SIG-M5 treated with dmso at 0.1 percent for 504 hours (cell line): ENCODE measurements at regions not wholly inside any gene's neighbourhood (a gene's known extent, or its start where the extent isn't known, plus 50 kb on each side); places are given as distances from the start of the nearest gene placed in this dataset.
"Not testable (repeated sequence)": the region's sequence is repeated elsewhere in the genome, so short reads cannot be mapped to it uniquely, and the experiment has no call there.

Experiments used
- DNase-seq: peaks from one replicate; lab custom pipeline; 2025; ENCODE audit not compliant: unreplicated experiment; lab: John Stamatoyannopoulos, UW

DNA sequence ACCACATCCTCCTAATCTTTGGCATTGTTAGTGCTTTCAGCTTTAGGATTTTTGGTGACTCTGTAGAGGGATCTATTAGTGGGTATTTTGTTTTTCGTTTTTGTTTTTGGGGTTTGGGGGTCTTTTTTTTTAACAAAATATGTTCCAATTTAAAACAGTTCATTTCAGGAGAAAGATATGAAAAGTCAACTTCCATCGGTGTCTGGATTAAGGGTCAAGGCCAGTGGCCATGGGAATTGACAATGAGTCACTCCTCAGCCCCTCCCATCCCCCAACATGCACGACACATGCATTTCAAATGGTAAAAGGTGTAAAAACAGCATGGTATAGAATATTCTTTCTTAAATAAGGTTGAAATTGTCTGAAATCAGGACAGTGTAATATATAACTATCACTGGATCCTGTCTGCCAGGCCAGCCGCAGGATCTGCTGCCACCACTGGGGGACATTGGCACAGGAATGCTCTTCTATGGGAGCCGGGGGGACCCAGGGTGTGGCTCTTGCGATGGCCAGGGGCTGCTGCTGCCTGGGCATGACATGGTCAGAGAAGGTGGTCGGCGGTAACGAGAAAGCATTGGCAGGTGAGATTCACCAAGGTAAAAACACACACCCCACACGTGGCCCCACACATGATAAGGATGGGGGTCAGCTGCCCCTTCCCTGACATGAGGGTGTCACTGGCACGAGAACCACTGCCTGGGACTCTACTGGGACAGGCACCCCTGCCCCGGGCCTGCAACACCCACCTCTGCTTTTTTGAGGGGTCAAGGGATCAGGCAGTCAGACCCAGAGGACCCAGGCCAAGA, 126.2 kb upstream of the KCTD7 start:
- no peak for DNase-seq

DNA sequence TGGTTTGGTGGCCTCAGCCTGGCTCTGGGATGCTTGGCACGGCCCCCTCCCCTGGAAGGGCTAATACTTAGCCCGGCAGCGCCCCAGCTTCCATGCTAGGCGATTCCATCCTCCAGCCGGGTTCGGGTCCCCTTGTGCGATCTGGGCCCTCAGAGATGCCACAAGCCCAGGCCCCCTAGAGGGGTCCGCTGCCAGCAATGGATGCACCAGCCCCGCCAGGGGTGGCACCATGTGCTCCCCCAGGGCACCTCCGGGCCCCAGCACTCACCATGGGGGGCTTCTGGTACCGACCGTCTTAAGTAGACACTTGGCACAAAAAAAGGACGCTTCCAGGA, 125.7 kb upstream of the KCTD7 start:
- no peak for DNase-seq

DNA sequence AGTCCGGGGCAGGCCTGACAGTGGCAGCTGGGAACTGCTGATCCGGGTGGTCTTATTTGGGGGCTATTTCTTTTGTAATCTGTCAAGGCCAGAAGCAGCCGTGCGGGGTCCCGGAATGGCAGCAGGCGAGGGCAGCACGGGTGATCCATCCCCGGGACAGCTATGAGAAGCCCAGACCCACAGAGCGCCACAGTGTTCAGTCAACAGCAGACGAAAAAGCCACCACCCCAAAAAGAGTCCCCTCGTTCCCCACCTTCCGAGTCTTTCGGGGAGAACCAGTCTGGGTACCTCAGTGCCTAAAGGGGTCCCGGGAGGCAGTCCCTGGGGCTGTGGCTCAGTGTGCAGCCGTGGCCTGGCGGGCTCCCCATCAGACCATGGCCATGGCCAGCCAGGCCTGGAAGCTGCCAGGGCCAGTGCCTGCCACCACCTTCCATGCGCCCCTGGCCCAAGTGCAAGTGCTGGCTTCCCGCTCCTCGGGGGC, 125.1 kb upstream of the KCTD7 start:
- DNase-seq: no peak

DNA sequence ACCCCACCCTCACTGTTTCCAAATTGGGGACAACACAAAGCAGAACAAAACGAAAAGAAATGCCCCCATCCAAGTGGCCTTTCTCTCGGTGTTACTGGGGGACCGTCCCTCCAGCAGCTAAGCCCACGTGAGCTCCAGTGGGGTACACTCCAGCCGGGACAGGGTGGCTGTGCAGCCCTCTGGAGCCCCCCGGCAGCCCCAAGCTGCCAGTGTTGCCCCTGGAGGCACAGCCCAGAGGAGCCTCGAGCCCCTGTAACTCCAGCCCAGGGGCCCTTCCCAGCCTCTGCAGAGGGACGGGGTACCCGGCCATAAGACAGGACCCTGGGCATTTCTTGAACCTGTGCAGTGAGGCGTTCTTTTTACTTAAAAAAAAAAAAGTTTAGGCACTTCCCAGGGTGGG, 124.5 kb upstream of the KCTD7 start:
- DNase-seq: no peak

DNA sequence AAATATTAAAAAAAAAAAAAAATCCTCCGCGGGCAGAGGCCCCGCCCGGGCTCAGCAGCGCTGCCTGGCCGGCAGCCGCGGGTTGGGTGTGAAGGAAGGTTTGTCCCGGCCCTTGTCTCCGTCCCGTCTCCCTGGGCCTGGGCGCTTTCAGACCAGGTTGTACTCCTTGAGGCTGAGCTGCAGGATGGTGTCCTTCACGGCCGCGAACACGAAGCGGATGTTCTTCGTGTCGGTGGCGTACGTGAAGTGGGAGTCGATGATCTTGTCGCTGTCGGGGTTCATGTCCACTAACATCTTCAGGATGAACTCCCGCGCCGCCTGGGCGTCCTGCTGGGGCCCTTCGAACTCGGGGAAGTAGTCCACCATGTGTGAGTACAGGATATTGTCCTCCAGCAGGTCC, 123.7 kb upstream of the KCTD7 start:
- DNase-seq: no peak

DNA sequence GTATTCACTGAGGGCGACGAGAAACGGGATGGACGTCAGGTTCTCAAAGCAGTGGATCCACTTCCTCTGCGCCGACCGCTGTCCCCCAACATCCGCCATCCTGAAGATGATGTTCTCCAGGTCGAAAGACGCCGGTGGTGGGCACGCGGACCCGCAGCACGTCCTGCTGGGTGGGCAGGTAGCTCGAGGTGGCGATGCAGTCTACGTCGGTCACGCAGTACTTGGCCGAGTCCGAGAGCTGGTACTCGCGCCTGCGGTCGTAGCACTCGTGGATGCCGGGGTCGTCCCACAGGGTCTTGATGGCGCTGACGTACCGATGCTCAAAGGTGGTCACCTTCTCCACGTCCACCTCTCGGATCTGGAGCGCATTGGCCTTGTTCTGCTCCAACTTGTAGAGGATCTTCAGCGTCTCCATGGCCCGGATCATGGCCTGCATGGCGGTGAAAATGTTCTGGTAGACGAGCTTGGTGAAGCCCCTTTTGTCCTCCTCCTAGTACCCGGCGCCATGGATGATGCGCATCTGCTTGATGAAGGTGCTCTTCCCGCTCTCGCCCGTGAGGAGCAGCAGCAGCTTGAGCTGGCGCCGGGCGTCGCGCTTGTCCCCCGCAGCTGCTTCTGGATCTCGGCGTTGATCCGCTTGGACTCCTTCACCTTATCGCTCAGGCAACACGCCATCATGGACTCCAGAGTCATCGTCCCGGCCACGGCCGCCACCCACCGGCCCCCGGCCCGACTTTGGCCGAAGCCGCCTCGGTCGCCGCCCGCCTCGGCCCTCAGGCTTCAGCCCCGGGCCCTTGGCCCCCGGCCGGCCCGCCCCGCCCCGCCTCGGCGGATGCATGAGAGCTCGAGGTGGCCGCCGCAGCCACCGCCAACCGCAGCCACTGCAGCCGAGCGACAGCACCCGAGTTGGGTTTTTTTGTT, 122.9 kb upstream of the KCTD7 start:
- DNase-seq: no peak

GRCh38 chr7:66506703-66507102, 122.0 kb upstream of the KCTD7 start:
- not testable (repeated sequence) for DNase-seq

GRCh38 chr7:66507764-66508296, 120.9 kb upstream of the KCTD7 start:
- DNase-seq: no peak

DNA sequence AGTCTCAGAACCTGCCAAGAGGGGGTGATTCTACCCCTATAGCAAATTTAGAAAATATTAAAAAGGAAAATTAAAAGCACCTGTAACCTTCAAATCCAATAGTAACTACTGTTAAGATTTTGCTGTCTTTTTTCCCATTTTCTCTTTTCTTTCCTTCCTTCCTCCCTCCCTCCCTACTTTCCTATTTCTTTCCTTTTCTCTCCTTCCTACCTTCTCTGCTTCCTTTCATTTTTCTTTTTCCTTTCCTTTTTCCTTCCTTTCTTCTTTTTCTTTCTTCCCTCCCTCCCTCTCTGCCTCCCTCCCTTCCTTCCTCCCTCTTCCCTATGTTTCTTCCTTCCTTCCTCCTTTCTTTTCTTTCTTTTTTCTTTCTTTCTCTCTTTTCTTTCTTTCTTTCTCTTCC, 120.2 kb upstream of the KCTD7 start:
- no peak for DNase-seq

GRCh38 chr7:66514050-66514449, 114.6 kb upstream of the KCTD7 start:
- DNase-seq: no peak

DNA sequence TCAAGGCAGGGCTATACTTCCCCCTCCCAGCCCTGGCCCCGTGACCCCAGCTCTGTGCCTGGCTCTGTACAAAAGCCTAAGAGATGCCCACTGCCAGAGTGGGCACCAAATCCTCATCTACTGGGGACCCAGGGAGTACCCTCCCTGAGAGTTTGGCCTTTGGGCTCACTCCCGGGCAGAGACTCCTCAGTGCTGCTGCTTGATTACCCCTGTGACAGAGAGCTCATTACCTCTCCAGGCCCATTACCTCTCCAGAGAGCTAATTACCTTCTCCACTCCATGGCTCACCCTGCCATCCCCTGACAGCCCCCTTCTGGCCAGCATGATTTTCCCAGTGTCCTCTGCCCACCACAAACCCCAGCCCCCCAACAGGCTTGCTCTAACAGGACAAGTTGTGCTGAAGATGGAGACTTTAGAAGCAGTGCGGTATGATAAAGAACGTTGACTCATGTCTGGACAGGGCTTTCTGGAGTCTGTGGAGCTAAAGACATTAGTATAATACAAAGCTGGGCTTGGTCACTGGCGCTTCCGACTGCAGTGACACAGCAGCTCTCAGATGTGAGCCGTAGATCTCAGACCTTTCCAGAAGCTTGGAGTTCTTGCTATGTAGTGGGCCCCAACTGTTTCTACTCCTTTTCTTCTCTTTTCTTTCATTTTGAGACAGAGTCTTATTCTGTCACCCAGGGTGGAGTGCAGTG, 111.3 kb upstream of the KCTD7 start:
- DNase-seq: no peak

DNA sequence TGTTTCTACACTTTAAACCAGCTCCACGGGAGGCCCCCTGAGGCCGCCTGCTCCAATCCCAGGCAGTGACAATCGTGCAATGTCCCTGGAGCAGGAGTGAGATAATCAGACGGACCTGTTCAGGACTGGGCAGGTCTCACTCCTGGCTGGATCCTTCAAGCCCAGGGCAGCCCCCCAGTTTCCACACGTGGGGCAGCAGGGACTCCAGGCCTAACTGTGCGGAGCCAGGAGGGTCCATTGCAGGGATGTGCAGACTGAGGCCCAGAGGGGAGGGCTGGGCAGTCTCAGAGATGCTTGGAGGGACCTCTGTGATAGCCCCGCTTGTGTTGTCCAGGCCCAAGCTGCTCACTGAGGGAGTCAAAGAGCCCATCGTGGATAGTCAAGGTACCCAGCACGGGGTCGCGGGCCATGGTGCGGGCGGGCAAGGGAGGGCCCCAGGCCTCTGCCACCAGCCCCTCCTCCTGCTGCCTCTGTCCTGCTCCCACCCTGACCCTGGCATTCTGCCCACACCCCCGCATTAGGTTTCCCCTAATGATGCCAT, 110.5 kb upstream of the KCTD7 start:
- no peak for DNase-seq

- DNase-seq: no peak
These were observed 107.0 kb upstream of the KCTD7 start for GRCh38 chr7:66521675-66522074.

- DNase-seq: no peak
These were observed 106.2 kb upstream of the KCTD7 start for GRCh38 chr7:66522518-66522917.

DNA sequence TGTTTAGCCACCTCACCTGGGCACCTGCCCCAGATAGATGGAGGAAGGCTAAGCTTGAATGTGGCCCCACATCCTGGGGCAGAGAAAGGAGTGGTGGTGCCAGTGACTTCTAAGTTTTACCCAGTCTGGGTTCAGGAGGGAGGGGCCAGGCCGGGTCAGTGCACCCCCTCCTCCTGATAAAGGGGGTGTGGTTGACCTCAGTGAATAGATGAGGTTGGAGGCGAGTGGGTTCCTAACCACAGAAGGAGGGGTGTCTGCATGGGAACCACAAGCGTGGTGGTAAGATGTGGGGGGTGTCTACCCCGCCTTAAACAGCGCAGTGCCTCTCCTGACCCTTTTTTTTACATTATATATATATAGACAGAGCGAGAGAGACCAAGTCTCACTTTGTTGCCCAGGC, 105.3 kb upstream of the KCTD7 start:
- no peak for DNase-seq

GRCh38 chr7:66524738-66525137, 103.9 kb upstream of the KCTD7 start:
- no peak for DNase-seq

DNA sequence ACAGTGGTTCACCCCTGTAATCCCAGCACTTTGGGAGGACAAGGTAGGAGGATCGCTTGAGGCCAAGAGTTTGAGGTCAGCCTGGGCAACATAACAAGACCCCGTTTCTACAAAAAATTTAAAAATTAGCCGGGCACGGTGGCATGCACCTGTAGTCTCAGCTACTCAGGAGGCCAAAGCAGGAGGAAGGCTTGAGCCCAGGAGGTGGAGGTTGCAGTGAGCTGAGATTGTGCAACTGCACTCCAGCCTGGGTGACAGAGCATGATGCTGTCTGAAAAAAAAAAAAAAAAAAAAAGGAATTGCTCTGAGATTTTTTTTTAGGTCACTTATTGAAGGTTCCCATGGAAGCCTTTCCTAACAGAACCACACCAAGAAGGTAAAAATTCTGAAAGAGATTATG, 101.9 kb upstream of the KCTD7 start:
- not testable (repeated sequence) for DNase-seq

GRCh38 chr7:66528652-66529051, 100.0 kb upstream of the KCTD7 start:
- DNase-seq: no peak

DNA sequence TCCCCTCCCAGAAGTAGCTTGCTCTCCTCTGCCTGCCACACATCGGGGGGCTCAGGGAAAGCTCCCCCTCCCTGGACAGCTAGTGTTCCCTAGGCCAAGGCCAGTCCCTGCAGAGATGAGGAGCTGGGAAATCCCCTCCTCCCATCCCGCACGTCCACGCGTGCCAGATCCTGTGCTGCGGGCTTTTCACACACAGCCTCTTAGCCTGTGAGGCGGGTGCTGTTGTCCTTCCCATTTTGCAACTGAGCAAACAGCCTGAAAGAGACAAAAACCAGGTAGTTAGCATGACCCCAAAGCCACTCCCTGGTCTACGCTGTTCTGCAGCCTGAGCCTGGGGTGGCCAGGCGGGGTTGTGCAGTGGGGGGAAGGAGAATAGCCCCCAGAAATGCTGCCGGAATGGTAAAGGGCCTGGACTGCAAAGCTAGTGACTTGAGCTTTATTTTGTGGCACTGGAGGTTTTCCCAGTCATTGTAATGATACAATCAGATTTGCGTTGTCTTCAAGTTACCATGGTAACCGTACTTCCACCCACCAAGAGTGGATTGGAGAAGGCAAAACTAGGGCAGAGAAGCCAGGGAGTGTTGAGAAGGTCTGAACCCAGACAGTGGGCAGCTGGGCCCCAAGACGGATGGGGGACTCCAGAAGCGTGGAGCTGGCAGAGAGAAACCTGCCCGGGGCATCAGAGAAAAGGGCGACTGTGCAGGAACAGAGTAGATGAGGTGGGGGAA, 98.6 kb upstream of the KCTD7 start:
- no peak for DNase-seq
